ENCODE measurements at regions not wholly inside any gene's neighbourhood (a gene's known extent, or its start where the extent isn't known, plus 50 kb on each side); places are given as distances from the start of the nearest gene placed in this dataset.

DNA sequence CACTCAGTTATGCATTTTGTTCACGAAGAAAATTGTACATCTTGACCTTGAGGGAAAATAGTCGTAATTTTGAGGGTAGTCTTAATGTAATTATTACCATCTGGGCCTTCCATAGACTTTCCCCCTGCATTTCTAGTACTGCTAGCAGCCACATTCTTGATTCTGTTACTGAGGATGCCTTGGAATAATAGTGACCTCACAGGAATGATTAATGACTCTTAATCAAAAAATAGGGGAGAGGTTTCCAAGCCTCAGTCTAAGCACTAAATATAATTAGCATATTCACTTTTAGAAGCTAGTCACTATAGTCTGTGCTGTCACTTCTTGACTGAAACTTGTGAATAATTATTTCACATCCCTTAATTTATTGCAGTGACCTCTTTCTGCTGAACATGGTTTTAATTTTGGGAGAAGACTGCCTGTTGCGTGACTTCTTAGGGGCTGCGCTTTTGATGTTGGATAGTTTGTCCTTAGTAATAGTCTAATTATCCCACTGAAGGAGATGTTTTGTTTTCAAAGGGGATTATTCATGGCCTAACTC is 400.5 kb downstream of the ADAMTS20 start:
- no peak overlapping the region for H3K4me3 ChIP-seq (ENCODE audit: low read depth, low read length)
- no peak for DNase-seq (ENCODE audit: low read depth)
- TF ChIP-seq, protein P1, sequence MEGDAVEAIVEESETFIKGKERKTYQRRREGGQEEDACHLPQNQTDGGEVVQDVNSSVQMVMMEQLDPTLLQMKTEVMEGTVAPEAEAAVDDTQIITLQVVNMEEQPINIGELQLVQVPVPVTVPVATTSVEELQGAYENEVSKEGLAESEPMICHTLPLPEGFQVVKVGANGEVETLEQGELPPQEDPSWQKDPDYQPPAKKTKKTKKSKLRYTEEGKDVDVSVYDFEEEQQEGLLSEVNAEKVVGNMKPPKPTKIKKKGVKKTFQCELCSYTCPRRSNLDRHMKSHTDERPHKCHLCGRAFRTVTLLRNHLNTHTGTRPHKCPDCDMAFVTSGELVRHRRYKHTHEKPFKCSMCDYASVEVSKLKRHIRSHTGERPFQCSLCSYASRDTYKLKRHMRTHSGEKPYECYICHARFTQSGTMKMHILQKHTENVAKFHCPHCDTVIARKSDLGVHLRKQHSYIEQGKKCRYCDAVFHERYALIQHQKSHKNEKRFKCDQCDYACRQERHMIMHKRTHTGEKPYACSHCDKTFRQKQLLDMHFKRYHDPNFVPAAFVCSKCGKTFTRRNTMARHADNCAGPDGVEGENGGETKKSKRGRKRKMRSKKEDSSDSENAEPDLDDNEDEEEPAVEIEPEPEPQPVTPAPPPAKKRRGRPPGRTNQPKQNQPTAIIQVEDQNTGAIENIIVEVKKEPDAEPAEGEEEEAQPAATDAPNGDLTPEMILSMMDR (IDR thresholded peaks at IDR 0.05; ENCODE audit: low read depth, low read length, missing control alignments) = no peak

DNA sequence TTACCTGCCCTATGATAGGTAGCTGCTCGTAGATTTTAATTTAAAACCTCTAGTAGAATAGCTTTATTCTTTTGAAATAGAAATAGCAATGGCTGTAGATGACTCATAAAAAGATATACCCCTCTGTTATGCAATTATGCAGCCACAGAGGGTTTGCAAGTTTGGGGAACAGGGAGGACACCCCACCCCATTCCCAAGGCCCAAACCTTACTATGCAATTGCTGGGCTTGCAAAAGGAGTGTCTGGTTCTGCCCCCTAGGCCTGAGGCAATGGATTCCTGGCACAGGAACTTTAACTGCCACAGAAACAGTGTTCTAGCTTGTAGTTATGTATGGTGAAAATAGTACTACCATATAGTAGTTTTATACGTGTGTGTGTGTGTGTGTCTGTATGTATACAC is 403.3 kb downstream of the ADAMTS20 start:
- no peak for DNase-seq (ENCODE audit: low read depth)
- TF ChIP-seq, protein P1 (IDR thresholded peaks at IDR 0.05; ENCODE audit: low read depth, low read length, missing control alignments) = no peak
- no peak overlapping the region for H3K4me3 ChIP-seq (ENCODE audit: low read depth, low read length)

DNA sequence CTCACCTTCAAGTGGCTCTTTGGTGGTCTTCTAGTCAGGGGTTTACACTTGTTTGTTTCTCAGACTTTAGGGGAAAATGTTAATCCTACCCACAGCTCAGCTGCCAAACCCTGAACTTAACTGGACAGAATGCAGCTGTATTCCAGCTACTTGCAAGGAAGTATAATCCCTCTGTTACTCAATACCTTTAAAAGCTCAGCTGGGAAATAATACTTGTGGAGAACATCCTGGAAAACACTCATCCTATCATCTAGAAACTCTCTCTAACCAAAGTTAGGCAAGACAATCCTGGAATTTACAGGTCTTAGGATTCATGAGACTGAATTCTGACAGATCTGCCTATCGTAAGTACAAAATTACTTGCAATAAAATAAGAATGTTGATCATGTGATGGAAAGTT is 404.1 kb downstream of the ADAMTS20 start:
- no peak overlapping the region for H3K4me3 ChIP-seq (ENCODE audit: low read depth, low read length)
- TF ChIP-seq, protein P1 (IDR thresholded peaks at IDR 0.05; ENCODE audit: low read depth, low read length, missing control alignments) = no peak
- no peak for DNase-seq (ENCODE audit: low read depth)

DNA sequence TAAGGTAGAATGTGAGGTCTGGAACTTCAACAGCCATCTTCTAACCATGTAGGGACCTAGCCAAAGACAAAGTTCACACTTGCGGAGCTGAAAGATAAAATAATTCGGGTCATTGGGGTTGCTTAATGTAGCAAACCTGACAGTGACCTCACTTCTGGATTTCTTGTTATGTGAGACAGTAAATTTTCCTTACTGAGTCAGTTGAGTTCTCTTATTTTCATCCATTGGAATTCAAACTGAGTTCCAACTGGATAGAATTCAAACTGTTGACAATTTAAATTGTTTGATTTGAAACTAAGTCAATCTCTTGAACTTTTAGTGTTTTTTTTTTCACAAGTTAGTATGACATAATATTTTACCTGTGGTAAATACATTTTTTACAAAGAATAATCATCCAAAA is 406.5 kb downstream of the ADAMTS20 start:
- no peak overlapping the region for H3K4me3 ChIP-seq (ENCODE audit: low read depth, low read length)
- DNase-seq (ENCODE audit: low read depth) = no peak
- TF ChIP-seq, protein P1 (IDR thresholded peaks at IDR 0.05; ENCODE audit: low read depth, low read length, missing control alignments) = no peak

DNA sequence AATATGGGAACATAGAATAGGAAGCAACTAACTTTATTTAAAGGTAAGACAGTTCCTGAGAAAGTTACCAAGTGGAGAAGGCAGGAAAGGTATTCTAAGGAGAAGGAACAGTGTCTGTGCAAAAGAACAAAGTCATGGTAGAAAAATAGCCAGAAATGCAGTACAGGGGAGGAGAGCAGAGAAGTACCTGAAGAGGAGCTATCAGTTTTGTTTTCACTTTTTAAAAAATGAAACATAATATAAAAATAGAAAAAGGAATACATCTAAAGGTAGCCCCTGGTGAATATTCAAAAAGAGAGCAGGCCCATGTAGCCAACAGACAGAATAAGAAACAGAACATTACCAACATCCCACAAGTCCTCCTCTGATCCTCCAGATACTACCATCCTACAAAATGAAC is 408.7 kb downstream of the ADAMTS20 start:
- no peak overlapping the region for H3K4me3 ChIP-seq (ENCODE audit: low read depth, low read length)
- DNase-seq (ENCODE audit: low read depth) = no peak
- TF ChIP-seq, protein P1 (IDR thresholded peaks at IDR 0.05; ENCODE audit: low read depth, low read length, missing control alignments) = no peak

DNA sequence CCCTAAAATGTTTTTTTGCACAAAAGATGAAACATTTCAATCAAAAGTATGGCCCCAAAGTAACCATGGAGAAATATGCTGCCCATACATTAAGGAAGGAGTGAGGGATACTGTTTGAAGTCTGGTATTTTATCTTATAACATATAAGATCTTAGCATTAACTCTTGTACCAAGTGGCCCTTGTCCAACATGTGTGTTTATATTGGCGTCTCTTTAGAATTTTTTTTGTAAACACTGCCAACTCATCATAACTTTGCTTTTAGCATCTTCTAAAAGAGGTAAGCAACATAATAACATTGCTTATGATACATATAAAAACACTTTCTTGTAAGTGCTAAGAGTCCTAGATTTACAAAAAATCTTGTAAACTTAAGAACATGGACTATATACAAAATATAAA is 419.7 kb downstream of the ADAMTS20 start:
- no peak overlapping the region for H3K4me3 ChIP-seq (ENCODE audit: low read depth, low read length)
- TF ChIP-seq, protein P1 (IDR thresholded peaks at IDR 0.05; ENCODE audit: low read depth, low read length, missing control alignments) = no peak
- no peak for DNase-seq (ENCODE audit: low read depth)

DNA sequence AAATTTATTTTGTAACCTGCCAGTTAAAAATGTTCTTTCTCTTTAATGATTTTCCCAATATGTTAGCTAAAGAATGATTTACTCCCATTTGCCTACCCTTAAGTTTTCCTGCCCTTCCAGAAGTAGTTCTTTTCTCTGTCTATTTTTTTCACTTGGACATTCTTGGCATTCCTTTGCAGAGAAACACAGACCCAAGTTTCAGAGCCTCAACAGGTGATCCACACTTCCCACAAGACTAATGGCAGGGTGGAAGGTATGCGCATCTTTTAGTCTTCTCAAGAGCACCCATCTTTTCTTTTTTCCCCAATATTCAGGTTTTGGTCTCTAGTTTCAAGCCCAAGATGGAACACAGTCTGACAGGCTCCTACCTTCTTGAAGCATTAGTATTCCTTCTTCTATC is 420.7 kb downstream of the ADAMTS20 start:
- no peak overlapping the region for H3K4me3 ChIP-seq (ENCODE audit: low read depth, low read length)
- no peak for DNase-seq (ENCODE audit: low read depth)
- TF ChIP-seq, protein P1 (IDR thresholded peaks at IDR 0.05; ENCODE audit: low read depth, low read length, missing control alignments) = no peak
